ENCODE measurements at regions not wholly inside any gene's neighbourhood (a gene's known extent, or its start where the extent isn't known, plus 50 kb on each side); places are given as distances from the start of the nearest gene placed in this dataset.
A peak's percentile ranks its signal among the peaks of the same experiment; 100 is the strongest.

DNA sequence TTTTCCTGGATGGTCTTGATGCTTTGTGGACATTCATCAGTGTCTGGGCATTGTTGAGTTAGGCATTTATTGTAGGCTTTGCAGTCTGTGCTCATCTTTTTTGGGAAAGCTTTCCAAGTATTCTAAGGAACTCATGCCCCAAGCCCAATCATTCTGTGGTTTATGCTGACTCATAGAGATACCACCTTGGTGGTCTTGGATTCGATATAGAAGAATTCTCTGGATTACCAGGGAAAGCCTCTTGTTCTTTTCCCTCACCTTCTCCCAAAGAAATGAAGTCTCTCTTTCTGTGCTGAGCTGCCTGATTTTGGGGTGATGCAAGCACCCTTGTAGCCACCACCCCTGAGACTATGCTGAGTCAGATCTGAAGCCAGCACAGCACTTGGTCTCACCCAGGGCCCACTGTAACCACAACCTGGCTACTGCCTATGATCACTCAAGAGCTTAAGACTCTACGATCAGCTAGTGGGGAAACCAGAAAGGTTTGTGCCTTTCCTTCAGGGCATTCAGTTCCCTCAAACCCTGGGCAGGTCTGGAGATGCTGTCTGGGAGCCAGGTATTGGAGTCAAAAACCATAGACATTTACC is 422.6 kb downstream of the NUF2 start:
- no peaks in the 10 kb centered on the region for H3K27me3 ChIP-seq (ENCODE audit: insufficient read depth, low read length)
- H4K20me1 ChIP-seq (ENCODE audit: insufficient read depth, low read length) = no peaks in the 10 kb centered on the region
- Mint-ChIP-seq H3K4me3 (ENCODE audit: unreplicated experiment) (no peak overlapping the region), H3K4me1 (ENCODE audit: low read depth, unreplicated experiment) (no peaks in the 10 kb centered on the region), H3K9me3 (ENCODE audit: unreplicated experiment) (no peaks in the 10 kb centered on the region), H3K27me3 (ENCODE audit: low read depth, unreplicated experiment) (no peaks in the 10 kb centered on the region), H3K27ac (ENCODE audit: unreplicated experiment) (no peak overlapping the region), H3K36me3 (ENCODE audit: low read depth, unreplicated experiment) (no peaks in the 10 kb centered on the region)
- no peak overlapping the region for H2AFZ ChIP-seq (ENCODE audit: low read depth, low read length)
- H3K4me3 ChIP-seq (ENCODE audit: insufficient read depth, low read depth, low read length) = no peak overlapping the region
- no peak overlapping the region for H3K9ac ChIP-seq (ENCODE audit: low read length)
- TF ChIP-seq EZH2 (IDR thresholded peaks at IDR 0.05; ENCODE audit: insufficient read depth, low read length) = no peak
- TF ChIP-seq, protein P1, sequence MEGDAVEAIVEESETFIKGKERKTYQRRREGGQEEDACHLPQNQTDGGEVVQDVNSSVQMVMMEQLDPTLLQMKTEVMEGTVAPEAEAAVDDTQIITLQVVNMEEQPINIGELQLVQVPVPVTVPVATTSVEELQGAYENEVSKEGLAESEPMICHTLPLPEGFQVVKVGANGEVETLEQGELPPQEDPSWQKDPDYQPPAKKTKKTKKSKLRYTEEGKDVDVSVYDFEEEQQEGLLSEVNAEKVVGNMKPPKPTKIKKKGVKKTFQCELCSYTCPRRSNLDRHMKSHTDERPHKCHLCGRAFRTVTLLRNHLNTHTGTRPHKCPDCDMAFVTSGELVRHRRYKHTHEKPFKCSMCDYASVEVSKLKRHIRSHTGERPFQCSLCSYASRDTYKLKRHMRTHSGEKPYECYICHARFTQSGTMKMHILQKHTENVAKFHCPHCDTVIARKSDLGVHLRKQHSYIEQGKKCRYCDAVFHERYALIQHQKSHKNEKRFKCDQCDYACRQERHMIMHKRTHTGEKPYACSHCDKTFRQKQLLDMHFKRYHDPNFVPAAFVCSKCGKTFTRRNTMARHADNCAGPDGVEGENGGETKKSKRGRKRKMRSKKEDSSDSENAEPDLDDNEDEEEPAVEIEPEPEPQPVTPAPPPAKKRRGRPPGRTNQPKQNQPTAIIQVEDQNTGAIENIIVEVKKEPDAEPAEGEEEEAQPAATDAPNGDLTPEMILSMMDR (IDR thresholded peaks at IDR 0.05; ENCODE audit: insufficient read depth, low read depth, low read length) = no peak
- no peaks in the 10 kb centered on the region for H3K79me2 ChIP-seq (ENCODE audit: insufficient read depth, low read length)
- no peaks in the 10 kb centered on the region for H3K4me1 ChIP-seq (ENCODE audit: insufficient read depth, low read length)
- DNase-seq (ENCODE audit: low read depth) = peak; percentile 15
- FAIRE-seq = no peak
- H3K9me3 ChIP-seq (ENCODE audit: insufficient read depth, low read depth, low read length) = no peaks in the 10 kb centered on the region
- H3K4me2 ChIP-seq (ENCODE audit: low read length) = no peak overlapping the region
- no peaks in the 10 kb centered on the region for H3K36me3 ChIP-seq (ENCODE audit: insufficient read depth, low read length)
- no peak overlapping the region for H3K27ac ChIP-seq (ENCODE audit: low read depth, low read length)

DNA sequence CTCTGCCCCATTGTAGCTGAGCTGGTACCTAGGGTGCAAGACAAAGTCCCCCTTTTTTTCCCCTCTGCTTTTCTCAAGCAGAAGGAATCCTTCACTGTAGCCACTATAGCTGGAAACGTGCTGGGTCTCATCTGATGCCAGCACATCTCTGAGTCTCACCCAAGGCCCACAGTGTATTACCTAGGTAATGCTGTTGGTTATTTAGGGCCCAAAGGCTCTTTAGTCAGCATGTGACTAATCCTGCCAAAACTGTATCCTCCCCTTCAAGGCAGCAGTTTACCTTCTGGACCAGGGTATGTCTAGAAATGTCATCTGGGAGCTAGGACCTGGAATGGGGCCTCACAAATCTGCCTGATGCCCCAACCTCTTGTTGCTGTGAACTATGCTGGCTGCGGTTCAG is 423.4 kb downstream of the NUF2 start:
- Histone ChIP-seq H3K79me2 (ENCODE audit: insufficient read depth, low read length) (no peaks in the 10 kb centered on the region), H3K9ac (ENCODE audit: low read length) (no peak overlapping the region), H3K4me3 (ENCODE audit: insufficient read depth, low read depth, low read length) (no peak overlapping the region), H4K20me1 (ENCODE audit: insufficient read depth, low read length) (no peaks in the 10 kb centered on the region), H3K36me3 (ENCODE audit: insufficient read depth, low read length) (no peaks in the 10 kb centered on the region), H3K27ac (ENCODE audit: low read depth, low read length) (no peak overlapping the region), H3K4me2 (ENCODE audit: low read length) (no peak overlapping the region), H2AFZ (ENCODE audit: low read depth, low read length) (no peak overlapping the region), H3K9me3 (ENCODE audit: insufficient read depth, low read depth, low read length) (no peaks in the 10 kb centered on the region), H3K4me1 (ENCODE audit: insufficient read depth, low read length) (no peaks in the 10 kb centered on the region), H3K27me3 (ENCODE audit: insufficient read depth, low read length) (no peaks in the 10 kb centered on the region)
- Mint-ChIP-seq H3K4me1 (ENCODE audit: low read depth, unreplicated experiment) (no peaks in the 10 kb centered on the region), H3K27ac (ENCODE audit: unreplicated experiment) (no peak overlapping the region), H3K27me3 (ENCODE audit: low read depth, unreplicated experiment) (no peaks in the 10 kb centered on the region), H3K9me3 (ENCODE audit: unreplicated experiment) (no peaks in the 10 kb centered on the region), H3K36me3 (ENCODE audit: low read depth, unreplicated experiment) (no peaks in the 10 kb centered on the region), H3K4me3 (ENCODE audit: unreplicated experiment) (no peak overlapping the region)
- FAIRE-seq (no peak), DNase-seq (ENCODE audit: low read depth) (no peak)
- TF ChIP-seq, protein P1 (IDR thresholded peaks at IDR 0.05; ENCODE audit: insufficient read depth, low read depth, low read length) = no peak
- no peak for TF ChIP-seq EZH2 (IDR thresholded peaks at IDR 0.05; ENCODE audit: insufficient read depth, low read length)

GRCh38 chr1:163747261-163747660 is 425.5 kb downstream of the NUF2 start:
- Histone ChIP-seq H3K9ac (ENCODE audit: low read length) (no peak overlapping the region), H4K20me1 (ENCODE audit: insufficient read depth, low read length) (no peaks in the 10 kb centered on the region), H2AFZ (ENCODE audit: low read depth, low read length) (no peak overlapping the region), H3K9me3 (ENCODE audit: insufficient read depth, low read depth, low read length) (no peaks in the 10 kb centered on the region), H3K36me3 (ENCODE audit: insufficient read depth, low read length) (no peaks in the 10 kb centered on the region), H3K4me3 (ENCODE audit: insufficient read depth, low read depth, low read length) (no peak overlapping the region), H3K4me1 (ENCODE audit: insufficient read depth, low read length) (no peaks in the 10 kb centered on the region), H3K4me2 (ENCODE audit: low read length) (no peak overlapping the region), H3K79me2 (ENCODE audit: insufficient read depth, low read length) (no peaks in the 10 kb centered on the region), H3K27ac (ENCODE audit: low read depth, low read length) (no peak overlapping the region), H3K27me3 (ENCODE audit: insufficient read depth, low read length) (no peaks in the 10 kb centered on the region)
- no peak for FAIRE-seq
- no peaks in the 10 kb centered on the region for H3K9me3 Mint-ChIP-seq (ENCODE audit: unreplicated experiment)
- peak; percentile 61 for DNase-seq (ENCODE audit: low read depth)
- H3K27me3 Mint-ChIP-seq (ENCODE audit: low read depth, unreplicated experiment) = no peaks in the 10 kb centered on the region
- H3K27ac Mint-ChIP-seq (ENCODE audit: unreplicated experiment) = no peak overlapping the region
- H3K4me1 Mint-ChIP-seq (ENCODE audit: low read depth, unreplicated experiment) = no peaks in the 10 kb centered on the region
- TF ChIP-seq, protein P1 (IDR thresholded peaks at IDR 0.05; ENCODE audit: insufficient read depth, low read depth, low read length) = no peak
- TF ChIP-seq EZH2 (IDR thresholded peaks at IDR 0.05; ENCODE audit: insufficient read depth, low read length) = no peak
- no peak overlapping the region for H3K4me3 Mint-ChIP-seq (ENCODE audit: unreplicated experiment)
- no peaks in the 10 kb centered on the region for H3K36me3 Mint-ChIP-seq (ENCODE audit: low read depth, unreplicated experiment)

Data from astrocyte (in vitro differentiated cells and primary cell).